ENCODE measurements at regions not wholly inside any gene's neighbourhood (a gene's known extent, or its start where the extent isn't known, plus 50 kb on each side); places are given as distances from the start of the nearest gene placed in this dataset.

DNA sequence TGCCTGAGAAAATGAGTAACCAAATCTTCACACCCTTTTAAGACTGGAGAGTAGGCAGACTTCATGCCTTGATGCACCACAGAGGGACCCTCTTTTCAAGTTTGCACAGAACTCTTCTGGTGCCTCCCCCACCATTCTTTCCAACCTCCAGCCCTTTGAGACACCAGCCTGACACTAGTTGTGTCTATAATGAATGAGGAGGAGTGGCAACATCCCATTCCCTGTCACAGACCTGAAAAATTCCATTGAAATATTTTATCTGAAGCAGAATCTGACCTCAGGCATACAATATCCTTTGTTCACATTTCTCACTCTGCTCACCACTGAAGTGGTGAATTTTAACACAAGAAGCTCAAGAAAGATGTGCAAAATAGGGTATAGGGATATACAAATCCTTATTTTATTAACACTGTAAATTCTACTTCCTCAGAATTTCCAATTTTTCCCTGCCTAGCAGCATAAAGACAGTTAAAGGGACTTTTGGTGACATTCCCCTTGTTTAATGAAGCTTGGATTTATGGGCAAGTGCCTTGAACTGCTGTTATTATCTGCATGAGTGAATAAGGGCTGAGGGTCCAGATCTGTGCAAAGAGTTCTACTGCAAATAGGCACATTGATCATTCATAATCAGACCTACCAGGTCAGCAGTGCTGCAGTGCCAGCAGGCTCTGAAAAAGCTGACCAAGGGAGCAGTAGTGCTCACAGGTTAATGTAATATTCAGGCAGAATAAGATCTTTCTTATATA is 149.9 kb upstream of the PAQR3 start:
- TF ChIP-seq, protein P1, sequence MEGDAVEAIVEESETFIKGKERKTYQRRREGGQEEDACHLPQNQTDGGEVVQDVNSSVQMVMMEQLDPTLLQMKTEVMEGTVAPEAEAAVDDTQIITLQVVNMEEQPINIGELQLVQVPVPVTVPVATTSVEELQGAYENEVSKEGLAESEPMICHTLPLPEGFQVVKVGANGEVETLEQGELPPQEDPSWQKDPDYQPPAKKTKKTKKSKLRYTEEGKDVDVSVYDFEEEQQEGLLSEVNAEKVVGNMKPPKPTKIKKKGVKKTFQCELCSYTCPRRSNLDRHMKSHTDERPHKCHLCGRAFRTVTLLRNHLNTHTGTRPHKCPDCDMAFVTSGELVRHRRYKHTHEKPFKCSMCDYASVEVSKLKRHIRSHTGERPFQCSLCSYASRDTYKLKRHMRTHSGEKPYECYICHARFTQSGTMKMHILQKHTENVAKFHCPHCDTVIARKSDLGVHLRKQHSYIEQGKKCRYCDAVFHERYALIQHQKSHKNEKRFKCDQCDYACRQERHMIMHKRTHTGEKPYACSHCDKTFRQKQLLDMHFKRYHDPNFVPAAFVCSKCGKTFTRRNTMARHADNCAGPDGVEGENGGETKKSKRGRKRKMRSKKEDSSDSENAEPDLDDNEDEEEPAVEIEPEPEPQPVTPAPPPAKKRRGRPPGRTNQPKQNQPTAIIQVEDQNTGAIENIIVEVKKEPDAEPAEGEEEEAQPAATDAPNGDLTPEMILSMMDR (IDR thresholded peaks at IDR 0.05) = no peak
- TF ChIP-seq POLR2AphosphoS5 (IDR thresholded peaks at IDR 0.05) (no peak), POLR2A (IDR thresholded peaks at IDR 0.05) (no peak), EP300 (IDR thresholded peaks at IDR 0.05) (no peak)
